H1 (cell line): ENCODE measurements at regions not wholly inside any gene's neighbourhood (a gene's known extent, or its start where the extent isn't known, plus 50 kb on each side); places are given as distances from the start of the nearest gene placed in this dataset.

ENCODE experiments used
- ASH2L ChIP-seq: fragments of 200-600, 300-600 bp; sonication (generic); IDR thresholded peaks from one replicate; pipeline ENCODE4 v1.7.1; 2017; ENCODE audit warnings: low read length
- BCL11A ChIP-seq, 2 experiments: IDR thresholded peaks; one replicate each; pipeline ENCODE4 v1.6.1; 2011; ENCODE audit warnings: low read depth in 2 of 2, low read length in 2 of 2, mild to moderate bottlenecking in 2 of 2
- GABPA ChIP-seq: IDR thresholded peaks from 2 replicates; pipeline ENCODE4 v1.6.1; 2011; ENCODE audit warnings: mild to moderate bottlenecking, low read length, moderate library complexity, borderline replicate concordance; ENCODE audit not compliant: insufficient read depth
- HDAC6 ChIP-seq: IDR thresholded peaks from one replicate; pipeline ENCODE4 v1.7.1; 2012; ENCODE audit warnings: low read depth, mild to moderate bottlenecking, inconsistent platforms, low read length, moderate library complexity
- POU5F1 ChIP-seq: IDR thresholded peaks from 2 replicates; pipeline ENCODE4 v1.6.1; 2011; ENCODE audit warnings: low read depth, mild to moderate bottlenecking, low read length, moderate library complexity
- TF ChIP-seq, protein P1 (sequence below): fragments of 300-600 bp; sonication (generic); IDR thresholded peaks from 2 replicates; pipeline ENCODE4 v1.7.1; 2012; ENCODE audit warnings: low read length, moderate library complexity, mild to moderate bottlenecking, inconsistent platforms; ENCODE audit not compliant: insufficient replicate concordance
- TF ChIP-seq, protein P2 (sequence below): IDR thresholded peaks from 2 replicates; pipeline ENCODE4 v1.6.1; 2011; ENCODE audit warnings: low read length, improper control_type of control experiment
- TF ChIP-seq, protein P3 (sequence below): IDR thresholded peaks from 2 replicates; pipeline ENCODE4 v1.6.1; 2012; ENCODE audit warnings: low read length, inconsistent platforms

DNA sequence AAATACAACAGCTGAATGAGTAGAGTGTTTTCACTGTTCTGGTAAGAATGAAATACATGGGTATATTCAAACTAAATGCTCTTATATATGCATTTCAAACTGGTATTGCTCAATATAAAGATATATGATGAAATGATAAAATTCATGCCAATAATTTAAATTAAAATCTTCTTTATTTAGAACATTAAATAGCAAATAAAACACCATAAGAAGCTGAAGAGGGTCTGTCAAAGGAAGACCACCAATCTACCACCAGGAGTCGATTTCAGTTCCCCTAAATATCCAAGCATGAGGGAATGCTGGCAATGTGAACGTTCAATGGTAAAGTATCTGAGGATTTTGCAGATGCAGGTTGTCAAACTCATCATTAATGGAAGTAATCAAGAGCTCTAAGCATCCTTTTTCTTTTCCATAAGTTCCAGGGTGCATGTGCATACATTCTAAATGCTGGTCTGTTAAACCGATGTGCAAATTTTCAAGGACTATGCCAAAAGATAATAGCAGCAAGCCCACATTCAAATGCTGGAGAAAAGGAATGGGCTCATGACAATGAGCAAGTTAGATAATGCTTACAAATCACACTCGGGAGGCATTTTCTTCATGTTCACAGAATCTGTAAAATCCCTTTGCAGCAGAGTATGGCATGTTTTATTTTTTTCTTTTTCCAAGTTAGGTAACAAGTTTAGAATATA lies 118.8 kb upstream of the MTAP start (continued):
- TF ChIP-seq, protein P1, sequence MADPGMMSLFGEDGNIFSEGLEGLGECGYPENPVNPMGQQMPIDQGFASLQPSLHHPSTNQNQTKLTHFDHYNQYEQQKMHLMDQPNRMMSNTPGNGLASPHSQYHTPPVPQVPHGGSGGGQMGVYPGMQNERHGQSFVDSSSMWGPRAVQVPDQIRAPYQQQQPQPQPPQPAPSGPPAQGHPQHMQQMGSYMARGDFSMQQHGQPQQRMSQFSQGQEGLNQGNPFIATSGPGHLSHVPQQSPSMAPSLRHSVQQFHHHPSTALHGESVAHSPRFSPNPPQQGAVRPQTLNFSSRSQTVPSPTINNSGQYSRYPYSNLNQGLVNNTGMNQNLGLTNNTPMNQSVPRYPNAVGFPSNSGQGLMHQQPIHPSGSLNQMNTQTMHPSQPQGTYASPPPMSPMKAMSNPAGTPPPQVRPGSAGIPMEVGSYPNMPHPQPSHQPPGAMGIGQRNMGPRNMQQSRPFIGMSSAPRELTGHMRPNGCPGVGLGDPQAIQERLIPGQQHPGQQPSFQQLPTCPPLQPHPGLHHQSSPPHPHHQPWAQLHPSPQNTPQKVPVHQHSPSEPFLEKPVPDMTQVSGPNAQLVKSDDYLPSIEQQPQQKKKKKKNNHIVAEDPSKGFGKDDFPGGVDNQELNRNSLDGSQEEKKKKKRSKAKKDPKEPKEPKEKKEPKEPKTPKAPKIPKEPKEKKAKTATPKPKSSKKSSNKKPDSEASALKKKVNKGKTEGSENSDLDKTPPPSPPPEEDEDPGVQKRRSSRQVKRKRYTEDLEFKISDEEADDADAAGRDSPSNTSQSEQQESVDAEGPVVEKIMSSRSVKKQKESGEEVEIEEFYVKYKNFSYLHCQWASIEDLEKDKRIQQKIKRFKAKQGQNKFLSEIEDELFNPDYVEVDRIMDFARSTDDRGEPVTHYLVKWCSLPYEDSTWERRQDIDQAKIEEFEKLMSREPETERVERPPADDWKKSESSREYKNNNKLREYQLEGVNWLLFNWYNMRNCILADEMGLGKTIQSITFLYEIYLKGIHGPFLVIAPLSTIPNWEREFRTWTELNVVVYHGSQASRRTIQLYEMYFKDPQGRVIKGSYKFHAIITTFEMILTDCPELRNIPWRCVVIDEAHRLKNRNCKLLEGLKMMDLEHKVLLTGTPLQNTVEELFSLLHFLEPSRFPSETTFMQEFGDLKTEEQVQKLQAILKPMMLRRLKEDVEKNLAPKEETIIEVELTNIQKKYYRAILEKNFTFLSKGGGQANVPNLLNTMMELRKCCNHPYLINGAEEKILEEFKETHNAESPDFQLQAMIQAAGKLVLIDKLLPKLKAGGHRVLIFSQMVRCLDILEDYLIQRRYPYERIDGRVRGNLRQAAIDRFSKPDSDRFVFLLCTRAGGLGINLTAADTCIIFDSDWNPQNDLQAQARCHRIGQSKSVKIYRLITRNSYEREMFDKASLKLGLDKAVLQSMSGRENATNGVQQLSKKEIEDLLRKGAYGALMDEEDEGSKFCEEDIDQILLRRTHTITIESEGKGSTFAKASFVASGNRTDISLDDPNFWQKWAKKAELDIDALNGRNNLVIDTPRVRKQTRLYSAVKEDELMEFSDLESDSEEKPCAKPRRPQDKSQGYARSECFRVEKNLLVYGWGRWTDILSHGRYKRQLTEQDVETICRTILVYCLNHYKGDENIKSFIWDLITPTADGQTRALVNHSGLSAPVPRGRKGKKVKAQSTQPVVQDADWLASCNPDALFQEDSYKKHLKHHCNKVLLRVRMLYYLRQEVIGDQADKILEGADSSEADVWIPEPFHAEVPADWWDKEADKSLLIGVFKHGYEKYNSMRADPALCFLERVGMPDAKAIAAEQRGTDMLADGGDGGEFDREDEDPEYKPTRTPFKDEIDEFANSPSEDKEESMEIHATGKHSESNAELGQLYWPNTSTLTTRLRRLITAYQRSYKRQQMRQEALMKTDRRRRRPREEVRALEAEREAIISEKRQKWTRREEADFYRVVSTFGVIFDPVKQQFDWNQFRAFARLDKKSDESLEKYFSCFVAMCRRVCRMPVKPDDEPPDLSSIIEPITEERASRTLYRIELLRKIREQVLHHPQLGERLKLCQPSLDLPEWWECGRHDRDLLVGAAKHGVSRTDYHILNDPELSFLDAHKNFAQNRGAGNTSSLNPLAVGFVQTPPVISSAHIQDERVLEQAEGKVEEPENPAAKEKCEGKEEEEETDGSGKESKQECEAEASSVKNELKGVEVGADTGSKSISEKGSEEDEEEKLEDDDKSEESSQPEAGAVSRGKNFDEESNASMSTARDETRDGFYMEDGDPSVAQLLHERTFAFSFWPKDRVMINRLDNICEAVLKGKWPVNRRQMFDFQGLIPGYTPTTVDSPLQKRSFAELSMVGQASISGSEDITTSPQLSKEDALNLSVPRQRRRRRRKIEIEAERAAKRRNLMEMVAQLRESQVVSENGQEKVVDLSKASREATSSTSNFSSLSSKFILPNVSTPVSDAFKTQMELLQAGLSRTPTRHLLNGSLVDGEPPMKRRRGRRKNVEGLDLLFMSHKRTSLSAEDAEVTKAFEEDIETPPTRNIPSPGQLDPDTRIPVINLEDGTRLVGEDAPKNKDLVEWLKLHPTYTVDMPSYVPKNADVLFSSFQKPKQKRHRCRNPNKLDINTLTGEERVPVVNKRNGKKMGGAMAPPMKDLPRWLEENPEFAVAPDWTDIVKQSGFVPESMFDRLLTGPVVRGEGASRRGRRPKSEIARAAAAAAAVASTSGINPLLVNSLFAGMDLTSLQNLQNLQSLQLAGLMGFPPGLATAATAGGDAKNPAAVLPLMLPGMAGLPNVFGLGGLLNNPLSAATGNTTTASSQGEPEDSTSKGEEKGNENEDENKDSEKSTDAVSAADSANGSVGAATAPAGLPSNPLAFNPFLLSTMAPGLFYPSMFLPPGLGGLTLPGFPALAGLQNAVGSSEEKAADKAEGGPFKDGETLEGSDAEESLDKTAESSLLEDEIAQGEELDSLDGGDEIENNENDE: no peak
- TF ChIP-seq POU5F1: no peak
- no peak for TF ChIP-seq GABPA
- TF ChIP-seq, protein P2, sequence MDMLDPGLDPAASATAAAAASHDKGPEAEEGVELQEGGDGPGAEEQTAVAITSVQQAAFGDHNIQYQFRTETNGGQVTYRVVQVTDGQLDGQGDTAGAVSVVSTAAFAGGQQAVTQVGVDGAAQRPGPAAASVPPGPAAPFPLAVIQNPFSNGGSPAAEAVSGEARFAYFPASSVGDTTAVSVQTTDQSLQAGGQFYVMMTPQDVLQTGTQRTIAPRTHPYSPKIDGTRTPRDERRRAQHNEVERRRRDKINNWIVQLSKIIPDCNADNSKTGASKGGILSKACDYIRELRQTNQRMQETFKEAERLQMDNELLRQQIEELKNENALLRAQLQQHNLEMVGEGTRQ: no peak
- TF ChIP-seq, protein P3, sequence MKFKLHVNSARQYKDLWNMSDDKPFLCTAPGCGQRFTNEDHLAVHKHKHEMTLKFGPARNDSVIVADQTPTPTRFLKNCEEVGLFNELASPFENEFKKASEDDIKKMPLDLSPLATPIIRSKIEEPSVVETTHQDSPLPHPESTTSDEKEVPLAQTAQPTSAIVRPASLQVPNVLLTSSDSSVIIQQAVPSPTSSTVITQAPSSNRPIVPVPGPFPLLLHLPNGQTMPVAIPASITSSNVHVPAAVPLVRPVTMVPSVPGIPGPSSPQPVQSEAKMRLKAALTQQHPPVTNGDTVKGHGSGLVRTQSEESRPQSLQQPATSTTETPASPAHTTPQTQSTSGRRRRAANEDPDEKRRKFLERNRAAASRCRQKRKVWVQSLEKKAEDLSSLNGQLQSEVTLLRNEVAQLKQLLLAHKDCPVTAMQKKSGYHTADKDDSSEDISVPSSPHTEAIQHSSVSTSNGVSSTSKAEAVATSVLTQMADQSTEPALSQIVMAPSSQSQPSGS: no peak
- no peak for TF ChIP-seq HDAC6
- no peak for TF ChIP-seq ASH2L
- no peak for TF ChIP-seq BCL11A (IDR thresholded peaks at IDR 0.05; ENCODE audit: low read depth in 2 of 2, low read length in 2 of 2)
